Endothelial cell (in vitro differentiated cells): ENCODE measurements at regions not wholly inside any gene's neighbourhood (a gene's known extent, or its start where the extent isn't known, plus 50 kb on each side); places are given as distances from the start of the nearest gene placed in this dataset.

Experiments
- DNase-seq: peaks from one replicate; pipeline ENCODE4 v3.0.0; 2021; ENCODE audit warnings: low spot score
- H3K27ac Mint-ChIP-seq: one replicate; pipeline ENCODE4 v1.8.0; 2021; ENCODE audit warnings: mixed read lengths, inconsistent platforms; ENCODE audit not compliant: unreplicated experiment
- H3K27me3 Mint-ChIP-seq: one replicate; pipeline ENCODE4 v1.8.0; 2021; ENCODE audit warnings: mild to moderate bottlenecking, moderate library complexity, mixed read lengths, inconsistent platforms; ENCODE audit not compliant: unreplicated experiment
- H3K36me3 Mint-ChIP-seq: one replicate; pipeline ENCODE4 v1.8.0; 2021; ENCODE audit warnings: mild to moderate bottlenecking, low read depth, mixed read lengths, inconsistent platforms; ENCODE audit not compliant: unreplicated experiment
- H3K4me1 Mint-ChIP-seq: one replicate; pipeline ENCODE4 v1.8.0; 2021; ENCODE audit warnings: mild to moderate bottlenecking, mixed read lengths, inconsistent platforms; ENCODE audit not compliant: unreplicated experiment
- H3K4me3 Mint-ChIP-seq: one replicate; pipeline ENCODE4 v1.8.0; 2021; ENCODE audit warnings: mild to moderate bottlenecking, mixed read lengths, inconsistent platforms; ENCODE audit not compliant: unreplicated experiment
- H3K9me3 Mint-ChIP-seq: one replicate; pipeline ENCODE4 v1.8.0; 2021; ENCODE audit warnings: mixed read lengths, inconsistent platforms; ENCODE audit not compliant: unreplicated experiment
- CTCF ChIP-seq: fragments of 200-600 bp; sonication (generic); IDR thresholded peaks from one replicate; pipeline ENCODE4 v1.5.0; 2021; ENCODE audit warnings: antibody characterized with exemption; ENCODE audit not compliant: unreplicated experiment

DNA sequence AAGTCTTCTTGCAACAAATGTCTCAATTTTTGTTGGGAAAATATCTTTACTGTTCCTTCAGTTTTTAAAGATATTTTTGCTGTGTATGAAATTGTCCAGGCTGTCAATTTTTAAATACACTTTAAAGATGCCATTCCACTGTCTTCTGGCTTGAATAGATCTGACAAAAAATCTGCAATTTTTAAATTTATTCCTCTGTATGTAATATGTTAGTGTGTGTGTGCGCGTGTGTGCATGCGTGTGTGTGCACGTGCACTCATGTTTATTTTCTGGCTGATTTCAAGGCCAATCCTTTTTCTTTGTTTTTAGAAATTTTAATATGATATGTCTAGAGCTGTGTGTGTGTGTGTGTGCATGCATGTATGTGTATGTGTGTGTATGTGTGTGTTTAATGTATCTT lies 263.2 kb upstream of the SESN3 start:
- TF ChIP-seq CTCF = no peak
- peaks cover 1% of the 10 kb centered on the region for H3K27me3 Mint-ChIP-seq
- no peak overlapping the region for H3K27ac Mint-ChIP-seq
- DNase-seq = no peak
- H3K4me3 Mint-ChIP-seq = no peak overlapping the region
- no peaks in the 10 kb centered on the region for H3K36me3 Mint-ChIP-seq
- H3K4me1 Mint-ChIP-seq = peaks cover 3% of the 10 kb centered on the region
- H3K9me3 Mint-ChIP-seq = no peaks in the 10 kb centered on the region

GRCh38 chr11:95490625-95491024 lies 259.6 kb upstream of the SESN3 start:
- no peak overlapping the region for H3K4me3 Mint-ChIP-seq
- H3K9me3 Mint-ChIP-seq = no peaks in the 10 kb centered on the region

DNA sequence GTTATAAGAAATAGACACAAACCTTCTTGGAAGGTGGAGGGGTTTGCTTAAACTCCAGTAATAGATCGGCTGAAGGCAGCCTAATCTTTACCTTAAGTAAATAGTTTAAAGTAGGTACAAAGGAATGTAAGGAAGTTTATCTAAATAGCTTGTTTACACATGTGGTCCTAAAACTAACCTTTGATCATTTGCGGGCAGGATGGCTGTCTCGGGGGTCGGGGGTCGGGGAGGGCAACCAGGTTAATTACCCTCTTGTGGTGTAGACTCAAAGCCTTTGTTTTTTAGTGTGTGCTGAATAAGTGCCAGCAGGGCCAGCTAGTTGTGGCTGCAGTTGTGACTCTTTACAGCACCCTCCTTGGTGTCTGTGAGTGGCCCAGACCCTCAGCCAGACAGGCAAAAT lies 256.9 kb upstream of the SESN3 start:
- H3K4me1 Mint-ChIP-seq = no peaks in the 10 kb centered on the region
- no peaks in the 10 kb centered on the region for H3K9me3 Mint-ChIP-seq
- H3K27me3 Mint-ChIP-seq = peaks cover 1% of the 10 kb centered on the region
- DNase-seq = no peak
- H3K27ac Mint-ChIP-seq = no peak overlapping the region
- TF ChIP-seq CTCF = no peak
- no peaks in the 10 kb centered on the region for H3K36me3 Mint-ChIP-seq
- no peak overlapping the region for H3K4me3 Mint-ChIP-seq

More at GRCh38 chr11:95490625-95491024, 259.6 kb upstream of the SESN3 start:
- H3K27me3 Mint-ChIP-seq = peaks cover 1% of the 10 kb centered on the region
- no peak for DNase-seq
- H3K27ac Mint-ChIP-seq = no peak overlapping the region
- TF ChIP-seq CTCF = no peak
- H3K36me3 Mint-ChIP-seq = no peaks in the 10 kb centered on the region
- H3K4me1 Mint-ChIP-seq = no peaks in the 10 kb centered on the region

DNA sequence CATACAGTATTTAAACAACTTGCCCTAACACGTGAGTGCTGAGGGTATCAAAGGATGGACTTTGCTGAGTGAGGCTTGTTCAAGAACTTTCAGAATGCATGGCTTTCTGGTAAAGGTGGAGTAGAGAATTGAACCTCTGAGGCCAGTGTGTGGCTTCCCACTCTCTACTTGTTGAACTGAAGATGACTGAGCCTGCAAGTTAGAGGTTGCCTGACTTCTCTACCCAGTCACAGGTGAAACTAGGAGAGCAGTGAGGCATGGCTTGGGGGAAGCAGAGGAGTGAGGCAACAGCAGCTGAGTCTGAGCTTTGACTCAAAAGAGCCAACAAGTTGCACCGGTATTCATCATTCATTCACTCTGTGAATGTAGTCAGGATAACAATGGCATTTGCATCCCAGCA lies 256.4 kb upstream of the SESN3 start:
- H3K36me3 Mint-ChIP-seq = no peaks in the 10 kb centered on the region
- TF ChIP-seq CTCF = no peak
- no peak overlapping the region for H3K4me3 Mint-ChIP-seq
- no peak overlapping the region for H3K27ac Mint-ChIP-seq
- H3K4me1 Mint-ChIP-seq = no peaks in the 10 kb centered on the region
- H3K9me3 Mint-ChIP-seq = no peaks in the 10 kb centered on the region
- DNase-seq = no peak
- peaks cover 1% of the 10 kb centered on the region for H3K27me3 Mint-ChIP-seq

- no peaks in the 10 kb centered on the region for H3K36me3 Mint-ChIP-seq
- peaks cover 1% of the 10 kb centered on the region for H3K27me3 Mint-ChIP-seq
- no peak for DNase-seq
- no peak overlapping the region for H3K4me3 Mint-ChIP-seq
- no peaks in the 10 kb centered on the region for H3K9me3 Mint-ChIP-seq
- no peaks in the 10 kb centered on the region for H3K4me1 Mint-ChIP-seq
- TF ChIP-seq CTCF = no peak
- H3K27ac Mint-ChIP-seq = no peak overlapping the region
Measured at GRCh38 chr11:95486979-95487378, 256.0 kb upstream of the SESN3 start.
